ENCODE measurements at regions not wholly inside any gene's neighbourhood (a gene's known extent, or its start where the extent isn't known, plus 50 kb on each side); places are given as distances from the start of the nearest gene placed in this dataset.

GRCh38 chr4:155545456-155545855 lies 121.2 kb upstream of the GUCY1A1 start:
- no peaks in the 10 kb centered on the region for H3K4me1 ChIP-seq (ENCODE audit: insufficient read depth, low read length, severe bottlenecking)

GRCh38 chr4:155544547-155544946 lies 122.1 kb upstream of the GUCY1A1 start:
- H3K79me2 ChIP-seq (ENCODE audit: insufficient read depth, low read length): no peaks in the 10 kb centered on the region
- no peaks in the 10 kb centered on the region for H3K9me2 ChIP-seq (ENCODE audit: low read depth, low read length)
- no peak for TF ChIP-seq EZH2 (IDR thresholded peaks at IDR 0.05; ENCODE audit: borderline replicate concordance, low read length)
- TF ChIP-seq CTCF (IDR thresholded peaks at IDR 0.05; ENCODE audit: low read length): no peak
- H3F3A ChIP-seq (ENCODE audit: insufficient read depth, low read length): no peaks in the 10 kb centered on the region
- H3K9ac ChIP-seq (ENCODE audit: low read length): no peak overlapping the region
- no peaks in the 10 kb centered on the region for H3K27me3 ChIP-seq (ENCODE audit: insufficient read depth, low read length)
- no peaks in the 10 kb centered on the region for H3K9me3 ChIP-seq (ENCODE audit: low read length)
- no peak overlapping the region for H2AFZ ChIP-seq (ENCODE audit: low read length)
- no peaks in the 10 kb centered on the region for H3K4me1 ChIP-seq (ENCODE audit: insufficient read depth, low read length, severe bottlenecking)
- no peak overlapping the region for H3K4me2 ChIP-seq (ENCODE audit: low read length)
- H3K36me3 ChIP-seq (ENCODE audit: insufficient read depth, low read length): no peaks in the 10 kb centered on the region
- H4K20me1 ChIP-seq (ENCODE audit: insufficient read depth, low read length): no peaks in the 10 kb centered on the region
- H3K27ac ChIP-seq (ENCODE audit: low read depth, low read length, poor library complexity, severe bottlenecking): no peak overlapping the region
- no peak overlapping the region for H3K4me3 ChIP-seq (ENCODE audit: low read depth, low read length, poor library complexity, severe bottlenecking)

More at GRCh38 chr4:155545456-155545855, 121.2 kb upstream of the GUCY1A1 start:
- H3K36me3 ChIP-seq (ENCODE audit: insufficient read depth, low read length): no peaks in the 10 kb centered on the region
- H3K9ac ChIP-seq (ENCODE audit: low read length): no peak overlapping the region
- no peaks in the 10 kb centered on the region for H3K9me2 ChIP-seq (ENCODE audit: low read depth, low read length)
- no peak overlapping the region for H3K4me2 ChIP-seq (ENCODE audit: low read length)
- H3F3A ChIP-seq (ENCODE audit: insufficient read depth, low read length): no peaks in the 10 kb centered on the region
- H3K27me3 ChIP-seq (ENCODE audit: insufficient read depth, low read length): no peaks in the 10 kb centered on the region
- no peaks in the 10 kb centered on the region for H4K20me1 ChIP-seq (ENCODE audit: insufficient read depth, low read length)
- H3K79me2 ChIP-seq (ENCODE audit: insufficient read depth, low read length): no peaks in the 10 kb centered on the region
- no peak overlapping the region for H3K4me3 ChIP-seq (ENCODE audit: low read depth, low read length, poor library complexity, severe bottlenecking)
- TF ChIP-seq EZH2 (IDR thresholded peaks at IDR 0.05; ENCODE audit: borderline replicate concordance, low read length): no peak
- no peak for TF ChIP-seq CTCF (IDR thresholded peaks at IDR 0.05; ENCODE audit: low read length)
- H2AFZ ChIP-seq (ENCODE audit: low read length): no peak overlapping the region
- no peak overlapping the region for H3K27ac ChIP-seq (ENCODE audit: low read depth, low read length, poor library complexity, severe bottlenecking)
- H3K9me3 ChIP-seq (ENCODE audit: low read length): no peaks in the 10 kb centered on the region

- Histone ChIP-seq H3K9ac (ENCODE audit: low read length) (no peak overlapping the region), H3K79me2 (ENCODE audit: insufficient read depth, low read length) (no peaks in the 10 kb centered on the region), H3K4me2 (ENCODE audit: low read length) (no peak overlapping the region), H2AFZ (ENCODE audit: low read length) (no peak overlapping the region), H3K27me3 (ENCODE audit: insufficient read depth, low read length) (no peaks in the 10 kb centered on the region), H3F3A (ENCODE audit: insufficient read depth, low read length) (no peaks in the 10 kb centered on the region), H3K4me3 (ENCODE audit: low read depth, low read length, poor library complexity, severe bottlenecking) (no peak overlapping the region), H3K27ac (ENCODE audit: low read depth, low read length, poor library complexity, severe bottlenecking) (no peak overlapping the region), H3K9me2 (ENCODE audit: low read depth, low read length) (no peaks in the 10 kb centered on the region), H3K4me1 (ENCODE audit: insufficient read depth, low read length, severe bottlenecking) (no peaks in the 10 kb centered on the region), H4K20me1 (ENCODE audit: insufficient read depth, low read length) (no peaks in the 10 kb centered on the region), H3K36me3 (ENCODE audit: insufficient read depth, low read length) (no peaks in the 10 kb centered on the region), H3K9me3 (ENCODE audit: low read length) (no peaks in the 10 kb centered on the region)
- no peak for TF ChIP-seq CTCF (IDR thresholded peaks at IDR 0.05; ENCODE audit: low read length)
- TF ChIP-seq EZH2 (IDR thresholded peaks at IDR 0.05; ENCODE audit: borderline replicate concordance, low read length): no peak
Observed at GRCh38 chr4:155543126-155543765, 123.4 kb upstream of the GUCY1A1 start.

Measured in OCI-LY1 (cell line).